Astrocyte (in vitro differentiated cells and primary cell): ENCODE measurements at regions not wholly inside any gene's neighbourhood (a gene's known extent, or its start where the extent isn't known, plus 50 kb on each side); places are given as distances from the start of the nearest gene placed in this dataset.

Experiments
- DNase-seq: peaks from one replicate; pipeline ENCODE4 v3.0.0-alpha.2; 2010; ENCODE audit warnings: low read depth
- FAIRE-seq: peaks from 2 replicates; lab custom pipeline; 2011; peaks lifted over from hg19 to GRCh38; lab: Jason Lieb, UNC
- H2AFZ ChIP-seq: 2 replicates; pipeline ENCODE4 v1.6.0; 2012; ENCODE audit warnings: low read depth, low read length, inconsistent platforms
- H3K27ac ChIP-seq: 2 replicates; pipeline ENCODE4 v1.5.1; 2011; ENCODE audit warnings: low read depth, low read length, inconsistent platforms
- H3K27me3 ChIP-seq: 2 replicates; pipeline ENCODE4 v1.6.0; 2011; ENCODE audit warnings: low read length, inconsistent platforms; ENCODE audit not compliant: insufficient read depth
- H3K36me3 ChIP-seq: 2 replicates; pipeline ENCODE4 v1.5.1; 2011; ENCODE audit warnings: low read length, inconsistent platforms; ENCODE audit not compliant: insufficient read depth
- H3K4me1 ChIP-seq: 2 replicates; pipeline ENCODE4 v1.5.1; 2011; ENCODE audit warnings: low read length, inconsistent platforms; ENCODE audit not compliant: insufficient read depth
- H3K4me2 ChIP-seq: 2 replicates; pipeline ENCODE4 v1.6.0; 2012; ENCODE audit warnings: low read length, inconsistent platforms
- H3K4me3 ChIP-seq: 2 replicates; pipeline ENCODE4 v1.5.1; 2011; ENCODE audit warnings: low read depth, mild to moderate bottlenecking, low read length, inconsistent platforms; ENCODE audit not compliant: insufficient read depth
- H3K79me2 ChIP-seq: 2 replicates; pipeline ENCODE4 v1.6.0; 2012; ENCODE audit warnings: mild to moderate bottlenecking, low read length, inconsistent platforms; ENCODE audit not compliant: insufficient read depth
- H3K9ac ChIP-seq: 2 replicates; pipeline ENCODE4 v1.6.0; 2012; ENCODE audit warnings: mild to moderate bottlenecking, low read length, inconsistent platforms
- H3K9me3 ChIP-seq: 2 replicates; pipeline ENCODE4 v1.5.1; 2012; ENCODE audit warnings: low read depth, mild to moderate bottlenecking, low read length, inconsistent platforms; ENCODE audit not compliant: insufficient read depth
- H4K20me1 ChIP-seq: 2 replicates; pipeline ENCODE4 v1.6.0; 2012; ENCODE audit warnings: low read length, inconsistent platforms; ENCODE audit not compliant: insufficient read depth
- H3K27ac Mint-ChIP-seq: one replicate; pipeline ENCODE4 v1.8.0; 2021; ENCODE audit warnings: mild to moderate bottlenecking, mixed read lengths; ENCODE audit not compliant: unreplicated experiment
- H3K27me3 Mint-ChIP-seq: one replicate; pipeline ENCODE4 v1.8.0; 2021; ENCODE audit warnings: low read depth, mixed read lengths; ENCODE audit not compliant: unreplicated experiment
- H3K36me3 Mint-ChIP-seq: one replicate; pipeline ENCODE4 v1.8.0; 2021; ENCODE audit warnings: low read depth, mixed read lengths; ENCODE audit not compliant: unreplicated experiment
- H3K4me1 Mint-ChIP-seq: one replicate; pipeline ENCODE4 v1.8.0; 2021; ENCODE audit warnings: low read depth, mixed read lengths; ENCODE audit not compliant: unreplicated experiment
- H3K4me3 Mint-ChIP-seq: one replicate; pipeline ENCODE4 v1.8.0; 2021; ENCODE audit warnings: mild to moderate bottlenecking, moderate library complexity, mixed read lengths; ENCODE audit not compliant: unreplicated experiment
- H3K9me3 Mint-ChIP-seq: one replicate; pipeline ENCODE4 v1.8.0; 2021; ENCODE audit warnings: mild to moderate bottlenecking, mixed read lengths; ENCODE audit not compliant: unreplicated experiment
- EZH2 ChIP-seq: IDR thresholded peaks from 2 replicates; pipeline ENCODE4 v1.6.1; 2012; ENCODE audit warnings: mild to moderate bottlenecking, low read length, inconsistent platforms; ENCODE audit not compliant: insufficient read depth
- TF ChIP-seq, protein P1 (sequence below): IDR thresholded peaks from 2 replicates; pipeline ENCODE4 v1.5.1; 2011; ENCODE audit warnings: low read depth, mild to moderate bottlenecking, inconsistent platforms, low read length, moderate library complexity; ENCODE audit not compliant: insufficient read depth

- Histone ChIP-seq H3K4me3 (no peak overlapping the region), H2AFZ (no peak overlapping the region), H3K27ac (no peak overlapping the region), H3K4me2 (no peak overlapping the region), H3K27me3 (no peaks in the 10 kb centered on the region), H4K20me1 (no peaks in the 10 kb centered on the region), H3K79me2 (no peaks in the 10 kb centered on the region), H3K9me3 (no peaks in the 10 kb centered on the region), H3K9ac (no peak overlapping the region), H3K4me1 (no peaks in the 10 kb centered on the region), H3K36me3 (no peaks in the 10 kb centered on the region)
- no peak for DNase-seq
- H3K36me3 Mint-ChIP-seq = no peaks in the 10 kb centered on the region
- no peak for FAIRE-seq
- TF ChIP-seq, protein P1, sequence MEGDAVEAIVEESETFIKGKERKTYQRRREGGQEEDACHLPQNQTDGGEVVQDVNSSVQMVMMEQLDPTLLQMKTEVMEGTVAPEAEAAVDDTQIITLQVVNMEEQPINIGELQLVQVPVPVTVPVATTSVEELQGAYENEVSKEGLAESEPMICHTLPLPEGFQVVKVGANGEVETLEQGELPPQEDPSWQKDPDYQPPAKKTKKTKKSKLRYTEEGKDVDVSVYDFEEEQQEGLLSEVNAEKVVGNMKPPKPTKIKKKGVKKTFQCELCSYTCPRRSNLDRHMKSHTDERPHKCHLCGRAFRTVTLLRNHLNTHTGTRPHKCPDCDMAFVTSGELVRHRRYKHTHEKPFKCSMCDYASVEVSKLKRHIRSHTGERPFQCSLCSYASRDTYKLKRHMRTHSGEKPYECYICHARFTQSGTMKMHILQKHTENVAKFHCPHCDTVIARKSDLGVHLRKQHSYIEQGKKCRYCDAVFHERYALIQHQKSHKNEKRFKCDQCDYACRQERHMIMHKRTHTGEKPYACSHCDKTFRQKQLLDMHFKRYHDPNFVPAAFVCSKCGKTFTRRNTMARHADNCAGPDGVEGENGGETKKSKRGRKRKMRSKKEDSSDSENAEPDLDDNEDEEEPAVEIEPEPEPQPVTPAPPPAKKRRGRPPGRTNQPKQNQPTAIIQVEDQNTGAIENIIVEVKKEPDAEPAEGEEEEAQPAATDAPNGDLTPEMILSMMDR = no peak
- TF ChIP-seq EZH2 = no peak
- no peak overlapping the region for H3K4me3 Mint-ChIP-seq
- no peaks in the 10 kb centered on the region for H3K4me1 Mint-ChIP-seq
- H3K27me3 Mint-ChIP-seq = peaks cover 3% of the 10 kb centered on the region
- H3K9me3 Mint-ChIP-seq = no peaks in the 10 kb centered on the region
- no peak overlapping the region for H3K27ac Mint-ChIP-seq
Observed at GRCh38 chr10:45219416-45219815, 96.0 kb downstream of the OR13A1 start.

- Histone ChIP-seq H3K9me3 (no peaks in the 10 kb centered on the region), H4K20me1 (no peaks in the 10 kb centered on the region), H3K4me3 (no peak overlapping the region), H3K4me1 (no peaks in the 10 kb centered on the region), H3K4me2 (no peak overlapping the region), H3K36me3 (no peaks in the 10 kb centered on the region), H3K27ac (no peak overlapping the region), H2AFZ (no peak overlapping the region), H3K9ac (no peak overlapping the region), H3K27me3 (no peaks in the 10 kb centered on the region), H3K79me2 (no peaks in the 10 kb centered on the region)
- H3K4me1 Mint-ChIP-seq = no peaks in the 10 kb centered on the region
- TF ChIP-seq, protein P1 = no peak
- no peak for TF ChIP-seq EZH2
- H3K36me3 Mint-ChIP-seq = no peaks in the 10 kb centered on the region
- H3K9me3 Mint-ChIP-seq = no peaks in the 10 kb centered on the region
- H3K27me3 Mint-ChIP-seq = peaks cover 3% of the 10 kb centered on the region
- DNase-seq (no peak), FAIRE-seq (no peak)
- no peak overlapping the region for H3K27ac Mint-ChIP-seq
- H3K4me3 Mint-ChIP-seq = no peak overlapping the region
Observed at GRCh38 chr10:45220931-45221330, 94.5 kb downstream of the OR13A1 start.

- Histone ChIP-seq H4K20me1 (no peaks in the 10 kb centered on the region), H3K4me1 (no peaks in the 10 kb centered on the region), H2AFZ (no peak overlapping the region), H3K27ac (no peak overlapping the region), H3K27me3 (no peaks in the 10 kb centered on the region), H3K9me3 (no peaks in the 10 kb centered on the region), H3K4me2 (no peak overlapping the region), H3K36me3 (no peaks in the 10 kb centered on the region), H3K4me3 (no peak overlapping the region), H3K9ac (no peak overlapping the region), H3K79me2 (no peaks in the 10 kb centered on the region)
- Mint-ChIP-seq H3K9me3 (peaks cover 4% of the 10 kb centered on the region), H3K27ac (no peak overlapping the region), H3K36me3 (no peaks in the 10 kb centered on the region), H3K4me1 (no peaks in the 10 kb centered on the region), H3K4me3 (no peak overlapping the region), H3K27me3 (peaks cover 10% of the 10 kb centered on the region)
- FAIRE-seq (no peak), DNase-seq (no peak)
- TF ChIP-seq, protein P1 = no peak
- TF ChIP-seq EZH2 = no peak
Observed at GRCh38 chr10:45224219-45224841, 91.1 kb downstream of the OR13A1 start.
